H1 (cell line): ENCODE measurements at regions not wholly inside any gene's neighbourhood (a gene's known extent, or its start where the extent isn't known, plus 50 kb on each side); places are given as distances from the start of the nearest gene placed in this dataset.

Source experiments
- BACH1 ChIP-seq: IDR thresholded peaks from 2 replicates; pipeline ENCODE4 v1.6.1; 2012; ENCODE audit warnings: low read length, improper control_type of control experiment
- CBX8 ChIP-seq: fragments of 300-800, 300-1000 bp; sonication (generic); IDR thresholded peaks from 2 replicates; pipeline ENCODE4 v1.7.1; 2016; ENCODE audit warnings: low read depth, low read length, borderline replicate concordance
- CHD7 ChIP-seq: fragments of 300-600 bp; sonication (generic); IDR thresholded peaks from 2 replicates; pipeline ENCODE4 v1.7.1; 2012; ENCODE audit warnings: low read length, moderate library complexity, mild to moderate bottlenecking, inconsistent platforms; ENCODE audit not compliant: insufficient replicate concordance
- KDM4A ChIP-seq: IDR thresholded peaks from one replicate; pipeline ENCODE4 v1.7.1; 2012; ENCODE audit warnings: low read depth, mild to moderate bottlenecking, moderate library complexity, low read length, inconsistent platforms; ENCODE audit not compliant: severe bottlenecking
- SP4 ChIP-seq: IDR thresholded peaks from 2 replicates; pipeline ENCODE4 v1.6.1; 2012; ENCODE audit warnings: low read length, inconsistent platforms
- TAF7 ChIP-seq: optimal IDR thresholded peaks from 2 replicates; pipeline ENCODE3; 2011; ENCODE audit warnings: low read depth, mild to moderate bottlenecking, inconsistent platforms, low read length, moderate library complexity, borderline replicate concordance

- TF ChIP-seq CHD7 (no peak), BACH1 (no peak), KDM4A (no peak), TAF7 (no peak), SP4 (no peak), CBX8 (no peak)
Measured at GRCh38 chr13:31031482-31031881, 99.0 kb downstream of the TEX26 start (continued).
